Inflammatory macrophage treated with lipopolysaccharide for 1 hour (primary cell): ENCODE measurements at regions not wholly inside any gene's neighbourhood (a gene's known extent, or its start where the extent isn't known, plus 50 kb on each side); places are given as distances from the start of the nearest gene placed in this dataset.

ENCODE experiments used
- DNase-seq, 2 donors: peaks; one replicate each; pipeline ENCODE4 v3.0.0-alpha.2; 2020 to 2022

GRCh38 chrX:4206941-4207340 is 493.5 kb upstream of the PRKX start:
- no peak for DNase-seq

GRCh38 chrX:4197971-4198370 is 484.5 kb upstream of the PRKX start:
- DNase-seq: no peak

GRCh38 chrX:4193500-4194155 is 480.2 kb upstream of the PRKX start:
- DNase-seq: no peak

GRCh38 chrX:4186331-4186730 is 472.9 kb upstream of the PRKX start:
- DNase-seq: no peak

- no peak for DNase-seq
Measured at GRCh38 chrX:4185086-4185485, 471.6 kb upstream of the PRKX start.

GRCh38 chrX:4182408-4182806 is 469.0 kb upstream of the PRKX start:
- DNase-seq: no peak

GRCh38 chrX:4181782-4182407 is 468.4 kb upstream of the PRKX start:
- DNase-seq: no peak

- no peak for DNase-seq
Measured at GRCh38 chrX:4179031-4179430, 465.6 kb upstream of the PRKX start.

GRCh38 chrX:4175221-4175620 is 461.8 kb upstream of the PRKX start:
- DNase-seq: no peak

- no peak for DNase-seq
Measured at GRCh38 chrX:4173743-4174142, 460.3 kb upstream of the PRKX start.

GRCh38 chrX:4151798-4152197 is 438.3 kb upstream of the PRKX start:
- DNase-seq: no peak

GRCh38 chrX:4150259-4150658 is 436.8 kb upstream of the PRKX start:
- DNase-seq: no peak

- no peak for DNase-seq
Measured at GRCh38 chrX:4129626-4130025, 416.2 kb upstream of the PRKX start.

GRCh38 chrX:4118666-4119530 is 405.4 kb upstream of the PRKX start:
- no peak for DNase-seq

GRCh38 chrX:4110964-4111363 is 397.5 kb upstream of the PRKX start:
- DNase-seq: no peak

GRCh38 chrX:4094926-4095325 is 381.5 kb upstream of the PRKX start:
- DNase-seq: no peak

- DNase-seq: no peak
Measured at GRCh38 chrX:4091046-4091760, 377.8 kb upstream of the PRKX start.

GRCh38 chrX:4059893-4060292 is 346.4 kb upstream of the PRKX start:
- DNase-seq: no peak

- DNase-seq: no peak
Measured at GRCh38 chrX:4043951-4044350, 330.5 kb upstream of the PRKX start.

- no peak for DNase-seq
Measured at GRCh38 chrX:4035874-4036273, 322.4 kb upstream of the PRKX start.

GRCh38 chrX:4028151-4028550 is 314.7 kb upstream of the PRKX start:
- no peak for DNase-seq

- no peak for DNase-seq
Measured at GRCh38 chrX:4005281-4005680, 291.8 kb upstream of the PRKX start.

GRCh38 chrX:4004822-4005221 is 291.4 kb upstream of the PRKX start:
- no peak for DNase-seq
